ENCODE measurements at regions not wholly inside any gene's neighbourhood (a gene's known extent, or its start where the extent isn't known, plus 50 kb on each side); places are given as distances from the start of the nearest gene placed in this dataset.

DNA sequence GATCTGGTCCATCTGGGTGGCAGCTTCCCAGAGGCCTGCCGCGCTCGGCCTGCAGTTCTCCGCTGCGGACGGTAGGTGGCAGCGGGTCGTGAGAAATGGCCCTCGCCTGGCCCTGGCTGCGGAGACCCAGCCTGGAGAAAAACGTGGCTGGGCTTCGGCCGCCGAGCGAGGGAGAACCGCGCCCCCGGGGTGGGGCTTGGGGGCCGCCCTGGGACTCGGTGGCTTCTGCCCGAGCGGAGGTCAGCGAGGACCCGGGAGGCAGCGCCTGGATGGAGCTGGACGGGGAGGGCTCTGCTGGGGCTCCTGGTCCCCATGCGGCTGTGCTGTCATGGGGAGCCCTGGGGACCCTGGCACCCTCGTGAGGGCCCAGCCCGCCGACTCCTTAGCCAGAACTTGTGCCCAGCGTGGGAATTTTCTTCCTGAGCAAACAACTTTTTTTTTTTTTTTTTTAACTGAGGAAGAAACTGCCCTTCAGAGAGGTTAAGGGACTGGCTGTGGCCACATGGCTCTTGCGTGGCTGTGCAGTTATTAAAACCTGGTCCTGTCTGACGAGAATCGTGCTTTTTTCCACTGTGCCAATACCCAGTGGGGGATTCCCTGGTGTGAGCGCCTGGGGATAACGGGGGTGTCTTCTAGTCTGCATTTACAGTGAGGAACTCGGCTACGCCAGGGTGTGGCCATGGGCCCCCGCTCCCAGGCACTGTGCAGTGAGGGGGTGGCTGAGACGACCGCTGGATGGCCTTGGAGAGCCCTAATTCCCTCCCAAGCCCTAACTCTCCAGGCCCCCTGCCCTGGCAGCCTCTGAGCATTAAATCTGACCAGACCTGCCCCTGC is 535.6 kb downstream of the INSC start (continued):
- TF ChIP-seq SMARCC2 (IDR thresholded peaks at IDR 0.05; ENCODE audit: low read depth), result peak; percentile 79; the same call in 1 of the 2 replicates
- peak; percentile 72 for TF ChIP-seq U2AF1 (optimal IDR thresholded peaks at IDR 0.05; ENCODE audit: low read depth, low read length)
- no peak for TF ChIP-seq ZNF445 (CRISPR knock-in tag; IDR thresholded peaks at IDR 0.05; ENCODE audit: low read depth)
- TF ChIP-seq ARID2 (IDR thresholded peaks at IDR 0.05), result 0 out of 2 replicates have a peak, but pooled peaks have one; percentile 21
- TF ChIP-seq C11orf30 (IDR thresholded peaks at IDR 0.05; ENCODE audit: low read depth), result no peak
- TF ChIP-seq, protein P1, sequence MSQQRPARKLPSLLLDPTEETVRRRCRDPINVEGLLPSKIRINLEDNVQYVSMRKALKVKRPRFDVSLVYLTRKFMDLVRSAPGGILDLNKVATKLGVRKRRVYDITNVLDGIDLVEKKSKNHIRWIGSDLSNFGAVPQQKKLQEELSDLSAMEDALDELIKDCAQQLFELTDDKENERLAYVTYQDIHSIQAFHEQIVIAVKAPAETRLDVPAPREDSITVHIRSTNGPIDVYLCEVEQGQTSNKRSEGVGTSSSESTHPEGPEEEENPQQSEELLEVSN (IDR thresholded peaks at IDR 0.05; ENCODE audit: borderline replicate concordance in 1 of 2, extremely low read depth in 1 of 2, insufficient read depth in 1 of 2, insufficient read length in 1 of 2, low read depth in 1 of 2, low read length in 1 of 2, poor library complexity in 1 of 2, severe bottlenecking in 1 of 2), result peak; percentile 44 to 76
- no peak for TF ChIP-seq MTF1 (CRISPR knock-in tag; IDR thresholded peaks at IDR 0.05; ENCODE audit: borderline replicate concordance)
- no peak for TF ChIP-seq ZNF174 (CRISPR knock-in tag; IDR thresholded peaks at IDR 0.05)
- no peak for TF ChIP-seq ZNF184 (CRISPR knock-in tag; IDR thresholded peaks at IDR 0.05)
- peak; percentile 56; the same call in 1 of the 2 replicates for TF ChIP-seq RBFOX2 (IDR thresholded peaks at IDR 0.05; ENCODE audit: low read depth, low read length)
- no peak for TF ChIP-seq PHTF2 (CRISPR knock-in tag; IDR thresholded peaks at IDR 0.05)
- TF ChIP-seq LCOR (CRISPR knock-in tag; IDR thresholded peaks at IDR 0.05), result peak; percentile 80; the same call in 1 of the 2 replicates
- TF ChIP-seq NR2F6 (CRISPR knock-in tag; IDR thresholded peaks at IDR 0.05), result no peak
- TF ChIP-seq XRCC5 (IDR thresholded peaks at IDR 0.05; ENCODE audit: low read depth, low read length), result peak; percentile 54; the same call in 1 of the 2 replicates
- no peak for TF ChIP-seq ZNF75A (CRISPR knock-in tag; IDR thresholded peaks at IDR 0.05)
- TF ChIP-seq HEY1 (CRISPR knock-in tag; IDR thresholded peaks at IDR 0.05; ENCODE audit: borderline replicate concordance), result no peak
- no peak for TF ChIP-seq MCM3 (IDR thresholded peaks at IDR 0.05)
- no peak for TF ChIP-seq FOXK1 (CRISPR knock-in tag; IDR thresholded peaks at IDR 0.05; ENCODE audit: borderline replicate concordance)
- no peak for TF ChIP-seq SIX5 (IDR thresholded peaks at IDR 0.05; ENCODE audit: borderline replicate concordance in 1 of 2, insufficient read depth in 1 of 2, low read depth in 1 of 2, low read length in 2 of 2)
- peak; percentile 47; the same call in 1 of the 2 replicates for TF ChIP-seq BHLHE40 (IDR thresholded peaks at IDR 0.05; ENCODE audit: low read length)
- TF ChIP-seq KDM4B (IDR thresholded peaks at IDR 0.05; ENCODE audit: borderline replicate concordance in 2 of 2, low read depth in 1 of 2), result 0 out of 4 replicates have a peak, but pooled peaks of 1 of the 2 experiments have one; percentile 18
- peak; percentile 44 for TF ChIP-seq ATF7 (IDR thresholded peaks at IDR 0.05)
- peak; percentile 72 for TF ChIP-seq SMARCB1 (IDR thresholded peaks at IDR 0.05; ENCODE audit: insufficient read length, low read depth)
- TF ChIP-seq BRCA1 (IDR thresholded peaks at IDR 0.05), result no peak
- no peak for TF ChIP-seq BRCA1 (CRISPR knock-in tag; IDR thresholded peaks at IDR 0.05)
- peak; percentile 61 for TF ChIP-seq EP300 (IDR thresholded peaks at IDR 0.05; ENCODE audit: low read length)
- TF ChIP-seq ZBTB7A (IDR thresholded peaks at IDR 0.05; ENCODE audit: borderline replicate concordance, control insufficient read depth, low read depth, low read length), result peak; percentile 93
- no peak for TF ChIP-seq ZNF239 (CRISPR knock-in tag; IDR thresholded peaks at IDR 0.05)
- peak; percentile 52 for TF ChIP-seq SAFB2 (IDR thresholded peaks at IDR 0.05; ENCODE audit: borderline replicate concordance, low read depth, low read length, severe bottlenecking)
- peak; percentile 84 for TF ChIP-seq L3MBTL2 (IDR thresholded peaks at IDR 0.05)
